Trophoblast cell (in vitro differentiated cells and primary cell): ENCODE measurements at regions not wholly inside any gene's neighbourhood (a gene's known extent, or its start where the extent isn't known, plus 50 kb on each side); places are given as distances from the start of the nearest gene placed in this dataset.

Experiments used
- DNase-seq, 2 donors: peaks; one replicate each; pipeline ENCODE4 v3.0.0-alpha.2; 2016
- H2AFZ ChIP-seq: 2 replicates; pipeline ENCODE4 v1.6.1; 2013; ENCODE audit warnings: low read length, moderate library complexity, mild to moderate bottlenecking; ENCODE audit not compliant: insufficient read depth, poor library complexity
- H2AK5ac ChIP-seq: 2 replicates; pipeline ENCODE4 v1.6.1; 2013; ENCODE audit warnings: mild to moderate bottlenecking, low read length
- H2BK120ac ChIP-seq: 2 replicates; pipeline ENCODE4 v1.6.1; 2013; ENCODE audit warnings: low read length, mild to moderate bottlenecking, moderate library complexity; ENCODE audit not compliant: insufficient read depth, poor library complexity
- H2BK12ac ChIP-seq: 2 replicates; pipeline ENCODE4 v1.6.1; 2013; ENCODE audit warnings: mild to moderate bottlenecking, low read length, moderate library complexity
- H2BK5ac ChIP-seq: 2 replicates; pipeline ENCODE4 v1.6.1; 2013; ENCODE audit warnings: low read length, low read depth, moderate library complexity, mild to moderate bottlenecking; ENCODE audit not compliant: poor library complexity
- H3K14ac ChIP-seq: 2 replicates; pipeline ENCODE4 v1.6.1; 2013; ENCODE audit warnings: mild to moderate bottlenecking, low read length
- H3K18ac ChIP-seq: 2 replicates; pipeline ENCODE4 v1.6.1; 2013; ENCODE audit warnings: mild to moderate bottlenecking, low read length
- H3K23ac ChIP-seq: 2 replicates; pipeline ENCODE4 v1.6.1; 2013; ENCODE audit warnings: low read length
- H3K27ac ChIP-seq: 2 replicates; pipeline ENCODE4 v1.5.1; 2013; ENCODE audit warnings: low read depth, mild to moderate bottlenecking, inconsistent platforms, low read length, moderate library complexity
- H3K27me3 ChIP-seq: 2 replicates; pipeline ENCODE4 v1.6.1; 2013; ENCODE audit warnings: inconsistent platforms, mild to moderate bottlenecking, low read length, moderate library complexity; ENCODE audit not compliant: insufficient read depth
- H3K36me3 ChIP-seq, 2 experiments: 1 replicate in 1 of 2; 2 replicates in 1 of 2; pipeline ENCODE4 v1.6.1; 2013; ENCODE audit warnings: low read length in 2 of 2, mild to moderate bottlenecking in 2 of 2, moderate library complexity in 1 of 2; ENCODE audit not compliant: insufficient read depth in 2 of 2, control insufficient read depth in 1 of 2
- H3K4ac ChIP-seq: 2 replicates; pipeline ENCODE4 v1.6.1; 2013; ENCODE audit warnings: low read depth, mild to moderate bottlenecking, low read length, moderate library complexity
- H3K4me1 ChIP-seq, 2 experiments: 1 replicate in 1 of 2; 2 replicates in 1 of 2; pipeline ENCODE4 v1.6.1; 2013; ENCODE audit warnings: low read length in 2 of 2, mild to moderate bottlenecking in 2 of 2, moderate library complexity in 1 of 2; ENCODE audit not compliant: insufficient read depth in 2 of 2, control insufficient read depth in 1 of 2
- H3K4me2 ChIP-seq: 2 replicates; pipeline ENCODE4 v1.6.1; 2013; ENCODE audit warnings: inconsistent platforms, mild to moderate bottlenecking, low read length, moderate library complexity
- H3K4me3 ChIP-seq: 2 replicates; pipeline ENCODE4 v1.5.1; 2013; ENCODE audit warnings: mild to moderate bottlenecking, low read depth, low read length, inconsistent platforms
- H3K79me1 ChIP-seq: one replicate; pipeline ENCODE4 v1.6.1; 2013; ENCODE audit warnings: low read length
- H3K79me2 ChIP-seq: 2 replicates; pipeline ENCODE4 v1.6.1; 2013; ENCODE audit warnings: low read length, mild to moderate bottlenecking; ENCODE audit not compliant: control insufficient read depth, insufficient read depth, poor library complexity
- H3K9ac ChIP-seq: 2 replicates; pipeline ENCODE4 v1.6.1; 2013; ENCODE audit warnings: mild to moderate bottlenecking, low read length
- H3K9me3 ChIP-seq: 2 replicates; pipeline ENCODE4 v1.6.1; 2013; ENCODE audit warnings: low read depth, mild to moderate bottlenecking, control low read depth, inconsistent platforms, low read length; ENCODE audit not compliant: insufficient read depth
- H4K12ac ChIP-seq: 2 replicates; pipeline ENCODE4 v1.6.1; 2013; ENCODE audit warnings: low read depth, mild to moderate bottlenecking, low read length, moderate library complexity
- H4K8ac ChIP-seq: 2 replicates; pipeline ENCODE4 v1.6.1; 2013; ENCODE audit warnings: low read depth, mild to moderate bottlenecking, low read length, moderate library complexity
- H4K91ac ChIP-seq: one replicate; pipeline ENCODE4 v1.6.1; 2013; ENCODE audit warnings: low read depth, mild to moderate bottlenecking, low read length, moderate library complexity
- WGBS: extraction: QIAGEN DNeasy Blood & Tissue Kit; methylation state at CpG from one replicate; pipeline ENCODE4 v1.1.7; 2013; ENCODE audit warnings: missing lambda C conversion rate; ENCODE audit not compliant: insufficient read length, insufficient coverage; ENCODE audit errors: extremely low coverage; 5-methylcytosine and 5-hydroxymethylcytosine counted together

- Histone ChIP-seq H3K9me3 (no peaks in the 10 kb centered on the region), H2AFZ (no peak overlapping the region), H3K27me3 (no peaks in the 10 kb centered on the region), H3K14ac (no peak overlapping the region), H4K8ac (no peak overlapping the region), H4K91ac (no peak overlapping the region), H3K23ac (no peak overlapping the region), H2BK5ac (no peak overlapping the region), H3K18ac (no peak overlapping the region), H3K79me1 (no peaks in the 10 kb centered on the region), H3K4me2 (no peak overlapping the region), H3K79me2 (no peaks in the 10 kb centered on the region), H3K4me1 (no peaks in the 10 kb centered on the region), H3K27ac (no peak overlapping the region), H3K4ac (no peak overlapping the region), H4K12ac (no peak overlapping the region), H3K4me3 (no peak overlapping the region), H3K36me3 (no peaks in the 10 kb centered on the region), H2BK12ac (no peak overlapping the region), H2BK120ac (no peak overlapping the region), H3K9ac (no peak overlapping the region), H2AK5ac (no peak overlapping the region)
- no peak for DNase-seq
- WGBS = no CpG with 5 or more reads among the region's 4 CpGs
Observed at GRCh38 chr12:91601054-91601453, 418.4 kb upstream of the DCN start.

GRCh38 chr12:91594715-91595114, 412.1 kb upstream of the DCN start:
- H3K4me2 ChIP-seq = no peak overlapping the region
- H3K79me1 ChIP-seq = no peaks in the 10 kb centered on the region
- no peak overlapping the region for H2AK5ac ChIP-seq
- H4K8ac ChIP-seq = no peak overlapping the region
- no peak for DNase-seq
- H3K4me1 ChIP-seq = no peaks in the 10 kb centered on the region
- no peak overlapping the region for H3K18ac ChIP-seq
- H4K12ac ChIP-seq = no peak overlapping the region
- no peak overlapping the region for H4K91ac ChIP-seq
- no peaks in the 10 kb centered on the region for H3K79me2 ChIP-seq
- no peak overlapping the region for H3K9ac ChIP-seq
- H3K27me3 ChIP-seq = no peaks in the 10 kb centered on the region
- no peak overlapping the region for H2BK5ac ChIP-seq
- H2AFZ ChIP-seq = no peak overlapping the region
- no peak overlapping the region for H3K27ac ChIP-seq
- no peak overlapping the region for H2BK120ac ChIP-seq
- H3K14ac ChIP-seq = no peak overlapping the region
- H3K23ac ChIP-seq = no peak overlapping the region
- H3K4me3 ChIP-seq = no peak overlapping the region
- no peak overlapping the region for H2BK12ac ChIP-seq
- no CpG with 5 or more reads among the region's 1 CpG for WGBS
- no peaks in the 10 kb centered on the region for H3K9me3 ChIP-seq
- no peak overlapping the region for H3K4ac ChIP-seq
- H3K36me3 ChIP-seq = no peaks in the 10 kb centered on the region

DNA sequence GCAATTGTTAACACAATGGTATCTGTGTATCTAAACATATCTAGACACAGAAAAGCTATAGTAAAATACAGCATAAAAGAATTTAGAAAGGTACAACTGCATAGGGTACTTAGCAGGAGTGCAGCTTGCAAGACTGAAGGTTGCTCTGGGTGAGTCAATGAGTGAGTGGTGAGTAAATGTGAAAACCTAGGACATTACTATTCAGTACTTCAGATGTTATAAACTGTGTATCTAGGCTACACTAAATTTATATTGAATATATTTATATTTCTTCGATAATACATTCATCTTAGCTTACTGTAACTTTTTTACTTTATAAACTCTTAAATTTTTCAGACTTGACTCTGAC, 409.0 kb upstream of the DCN start:
- Histone ChIP-seq H3K4me1 (no peaks in the 10 kb centered on the region), H3K18ac (no peak overlapping the region), H2BK120ac (no peak overlapping the region), H3K4me3 (no peak overlapping the region), H3K4me2 (no peak overlapping the region), H3K9me3 (no peaks in the 10 kb centered on the region), H3K4ac (no peak overlapping the region), H3K23ac (no peak overlapping the region), H3K36me3 (no peaks in the 10 kb centered on the region), H3K14ac (no peak overlapping the region), H2BK12ac (no peak overlapping the region), H4K8ac (no peak overlapping the region), H3K79me2 (no peaks in the 10 kb centered on the region), H2BK5ac (no peak overlapping the region), H2AK5ac (no peak overlapping the region), H2AFZ (no peak overlapping the region), H3K27ac (no peak overlapping the region), H4K12ac (no peak overlapping the region), H4K91ac (no peak overlapping the region), H3K79me1 (no peaks in the 10 kb centered on the region), H3K27me3 (no peaks in the 10 kb centered on the region), H3K9ac (no peak overlapping the region)
- WGBS = no CpG with 5 or more reads among the region's 1 CpG
- DNase-seq = no peak

DNA sequence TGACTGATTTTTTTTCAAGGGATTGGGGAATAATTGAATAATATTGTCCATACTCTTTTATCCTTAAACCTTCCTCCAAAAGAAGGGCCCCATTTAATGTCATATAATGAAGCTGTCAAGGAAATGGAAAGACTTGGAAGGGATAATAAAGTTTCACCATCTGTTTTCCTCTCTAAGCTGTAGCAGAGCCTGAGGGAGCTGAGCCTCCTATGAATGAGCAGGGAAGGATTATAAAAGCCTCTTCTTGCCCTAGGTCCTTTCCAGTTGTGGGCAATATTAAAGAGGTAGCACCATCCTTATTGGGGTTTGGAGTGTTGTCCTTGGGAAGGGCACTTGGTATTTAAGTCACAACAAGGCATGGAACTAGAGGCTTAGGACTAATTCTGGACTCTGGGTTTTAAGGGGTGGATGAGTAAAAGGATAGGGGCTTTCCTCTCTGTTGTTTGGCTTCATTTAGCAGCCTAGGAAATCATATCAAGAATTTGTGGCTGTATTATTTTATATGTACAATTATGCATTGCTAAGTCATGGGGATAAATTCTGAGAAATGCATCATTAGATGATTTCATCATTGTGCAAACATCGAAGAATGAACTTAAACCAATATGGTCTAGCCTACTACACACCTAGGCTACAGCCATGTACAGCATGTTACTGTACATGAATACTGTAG, 408.5 kb upstream of the DCN start:
- H4K8ac ChIP-seq = no peak overlapping the region
- no peak overlapping the region for H2AFZ ChIP-seq
- no peaks in the 10 kb centered on the region for H3K4me1 ChIP-seq
- no peak overlapping the region for H3K4ac ChIP-seq
- H3K27me3 ChIP-seq = no peaks in the 10 kb centered on the region
- no peak overlapping the region for H3K14ac ChIP-seq
- H4K91ac ChIP-seq = no peak overlapping the region
- no peak overlapping the region for H3K27ac ChIP-seq
- no peak overlapping the region for H3K4me3 ChIP-seq
- H3K9ac ChIP-seq = no peak overlapping the region
- no peaks in the 10 kb centered on the region for H3K9me3 ChIP-seq
- no peaks in the 10 kb centered on the region for H3K79me1 ChIP-seq
- H3K18ac ChIP-seq = no peak overlapping the region
- H3K4me2 ChIP-seq = no peak overlapping the region
- WGBS = no CpG with 5 or more reads among the region's 1 CpG
- H2AK5ac ChIP-seq = no peak overlapping the region
- no peak for DNase-seq
- no peak overlapping the region for H2BK5ac ChIP-seq
- H2BK12ac ChIP-seq = no peak overlapping the region
- H2BK120ac ChIP-seq = no peak overlapping the region
- no peaks in the 10 kb centered on the region for H3K36me3 ChIP-seq
- no peak overlapping the region for H4K12ac ChIP-seq
- no peak overlapping the region for H3K23ac ChIP-seq
- H3K79me2 ChIP-seq = no peaks in the 10 kb centered on the region
